Tibial nerve (tissue), 4 donors: ENCODE measurements at regions not wholly inside any gene's neighbourhood (a gene's known extent, or its start where the extent isn't known, plus 50 kb on each side); places are given as distances from the start of the nearest gene placed in this dataset.

Source experiments
- DNase-seq, 2 donors: peaks; one replicate each; pipeline ENCODE4 v3.0.0-alpha.2; 2019; ENCODE audit warnings: low spot score in 2 of 2
- H3K27ac ChIP-seq, 4 donors: fragments of 200-600 bp; sonication (generic) in 3 of 4; one replicate each; pipeline ENCODE4 v1.5.1; 2017 to 2019; ENCODE audit warnings: mild to moderate bottlenecking in 1 of 4
- H3K27me3 ChIP-seq, 2 donors: fragments of 200-600 bp; sonication (generic) in 1 of 2; one replicate each; pipeline versions ENCODE4 v1.5.1 to v1.6.0; 2017 to 2019
- H3K36me3 ChIP-seq, 3 donors: fragments of 200-600 bp; sonication (generic); one replicate each; pipeline ENCODE4 v1.5.1; 2018 to 2019
- H3K4me1 ChIP-seq, 4 donors: fragments of 200-600 bp; sonication (generic) in 3 of 4; one replicate each; pipeline ENCODE4 v1.5.1; 2017 to 2019
- H3K4me3 ChIP-seq, 4 donors: fragments of 200-600 bp; sonication (generic) in 3 of 4; one replicate each; pipeline ENCODE4 v1.5.1; 2017 to 2019; ENCODE audit warnings: mild to moderate bottlenecking in 1 of 4, moderate library complexity in 1 of 4
- H3K9me3 ChIP-seq, 4 donors: fragments of 200-600 bp; sonication (generic) in 3 of 4; one replicate each; pipeline ENCODE4 v1.5.1; 2017 to 2019
- CTCF ChIP-seq, 5 experiments: fragments of 200-600 bp in 3 of 5; fragments of 450-650 bp in 2 of 5; sonication (generic) in 3 of 5; IDR thresholded peaks; one replicate each; pipeline ENCODE4 v1.5.1; 2016 to 2019; ENCODE audit warnings: antibody characterized with exemption in 5 of 5, mild to moderate bottlenecking in 3 of 5, moderate library complexity in 2 of 5
- EP300 ChIP-seq, 2 donors: sonication (generic); formaldehyde crosslinking; IDR thresholded peaks; one replicate each; pipeline ENCODE4 v1.6.1; 2017; ENCODE audit warnings: antibody characterized with exemption in 2 of 2, mild to moderate bottlenecking in 1 of 2
- POLR2A ChIP-seq, 2 donors: fragments of 450-650 bp; IDR thresholded peaks; one replicate each; pipeline ENCODE4 v1.6.1; 2017; ENCODE audit warnings: antibody characterized with exemption in 2 of 2, mild to moderate bottlenecking in 2 of 2, moderate library complexity in 2 of 2
- WGBS, 2 donors: methylation state at CpG; one replicate each; pipeline ENCODE4 v1.1.5; 2018; 5-methylcytosine and 5-hydroxymethylcytosine counted together

GRCh38 chr2:16387461-16387984 lies 278.1 kb downstream of the CYRIA start:
- H3K36me3 ChIP-seq, result no peaks in the 10 kb centered on the region
- no peaks in the 10 kb centered on the region for H3K9me3 ChIP-seq
- H3K4me3 ChIP-seq, result no peak overlapping the region
- H3K4me1 ChIP-seq, result no peaks in the 10 kb centered on the region
- TF ChIP-seq POLR2A (IDR thresholded peaks at IDR 0.05) (no peak), EP300 (IDR thresholded peaks at IDR 0.05) (no peak), CTCF (IDR thresholded peaks at IDR 0.05) (no peak)
- WGBS, 2 donors, result 91 to 93% methylated on average over 8 of the region's 8 CpGs
- DNase-seq, result no peak
- no peaks in the 10 kb centered on the region for H3K27me3 ChIP-seq
- no peak overlapping the region for H3K27ac ChIP-seq

GRCh38 chr2:16386431-16386830 lies 279.2 kb downstream of the CYRIA start:
- H3K27me3 ChIP-seq, result no peaks in the 10 kb centered on the region
- H3K9me3 ChIP-seq, result no peaks in the 10 kb centered on the region
- WGBS, 2 donors, result 47 to 50% methylated on average over 7 of the region's 7 CpGs
- no peak for DNase-seq
- no peaks in the 10 kb centered on the region for H3K4me1 ChIP-seq
- H3K27ac ChIP-seq, result no peak overlapping the region
- no peaks in the 10 kb centered on the region for H3K36me3 ChIP-seq
- TF ChIP-seq POLR2A (IDR thresholded peaks at IDR 0.05) (no peak), EP300 (IDR thresholded peaks at IDR 0.05) (no peak), CTCF (IDR thresholded peaks at IDR 0.05) (no peak)
- no peak overlapping the region for H3K4me3 ChIP-seq

- DNase-seq, result no peak
- H3K9me3 ChIP-seq, result no peaks in the 10 kb centered on the region
- 53 to 56% methylated on average over 2 of the region's 2 CpGs for WGBS, 2 donors
- no peaks in the 10 kb centered on the region for H3K36me3 ChIP-seq
- no peaks in the 10 kb centered on the region for H3K27me3 ChIP-seq
- H3K27ac ChIP-seq, result no peak overlapping the region
- H3K4me1 ChIP-seq, result no peaks in the 10 kb centered on the region
- H3K4me3 ChIP-seq, result no peak overlapping the region
- TF ChIP-seq POLR2A (IDR thresholded peaks at IDR 0.05) (no peak), CTCF (IDR thresholded peaks at IDR 0.05) (no peak), EP300 (IDR thresholded peaks at IDR 0.05) (no peak)
Observed at GRCh38 chr2:16386031-16386430, 279.6 kb downstream of the CYRIA start.

- TF ChIP-seq EP300 (IDR thresholded peaks at IDR 0.05) (no peak), CTCF (IDR thresholded peaks at IDR 0.05) (no peak), POLR2A (IDR thresholded peaks at IDR 0.05) (no peak)
- no peaks in the 10 kb centered on the region for H3K27me3 ChIP-seq
- H3K27ac ChIP-seq, result no peak overlapping the region
- H3K4me1 ChIP-seq, result no peaks in the 10 kb centered on the region
- no peak for DNase-seq
- no peaks in the 10 kb centered on the region for H3K36me3 ChIP-seq
- H3K9me3 ChIP-seq, result no peaks in the 10 kb centered on the region
- 80 to 87% methylated on average over 3 of the region's 3 CpGs for WGBS, 2 donors
- H3K4me3 ChIP-seq, result no peak overlapping the region
Observed at GRCh38 chr2:16385341-16385740, 280.3 kb downstream of the CYRIA start.

- no peaks in the 10 kb centered on the region for H3K9me3 ChIP-seq
- H3K4me1 ChIP-seq, result no peaks in the 10 kb centered on the region
- WGBS, 2 donors, result 71 to 75% methylated on average over 1 of the region's 1 CpG
- no peak for DNase-seq
- H3K36me3 ChIP-seq, result no peaks in the 10 kb centered on the region
- H3K27me3 ChIP-seq, result no peaks in the 10 kb centered on the region
- no peak overlapping the region for H3K4me3 ChIP-seq
- no peak overlapping the region for H3K27ac ChIP-seq
- no peak for TF ChIP-seq EP300 (IDR thresholded peaks at IDR 0.05)
Observed at GRCh38 chr2:16383411-16383810, 282.2 kb downstream of the CYRIA start.

GRCh38 chr2:16382451-16382850 lies 283.2 kb downstream of the CYRIA start:
- WGBS, 2 donors, result 76 to 80% methylated on average over 7 of the region's 7 CpGs
- no peak for TF ChIP-seq CTCF (IDR thresholded peaks at IDR 0.05)
- TF ChIP-seq EP300 (IDR thresholded peaks at IDR 0.05), result no peak
- no peak for TF ChIP-seq POLR2A (IDR thresholded peaks at IDR 0.05)

More at GRCh38 chr2:16382451-16382850, 283.2 kb downstream of the CYRIA start:
- H3K4me1 ChIP-seq, result no peaks in the 10 kb centered on the region
- no peaks in the 10 kb centered on the region for H3K9me3 ChIP-seq
- H3K27ac ChIP-seq, result no peak overlapping the region
- no peaks in the 10 kb centered on the region for H3K36me3 ChIP-seq
- no peak overlapping the region for H3K4me3 ChIP-seq
- DNase-seq, result no peak
- no peaks in the 10 kb centered on the region for H3K27me3 ChIP-seq
